ENCODE measurements at regions not wholly inside any gene's neighbourhood (a gene's known extent, or its start where the extent isn't known, plus 50 kb on each side); places are given as distances from the start of the nearest gene placed in this dataset.

- CTCF ChIA-PET = interaction anchor here (0.6 kb wide), 2 partner anchors 276 to 979 kb away, joined by 3 to 4 read pairs; no protein-coding TSS in a partner anchor
- intact Hi-C loops (cut with micrococcal nuclease; ENCODE audit: unreplicated experiment) = no loop called here
These were observed 122.3 kb downstream of the QRSL1 start for GRCh38 chr6:106751501-106752252.

GRCh38 chr6:106750946-106751345, 121.6 kb downstream of the QRSL1 start:
- Mint-ChIP-seq H3K27me3 (ENCODE audit: insufficient read depth, unreplicated experiment) (no peaks in the 10 kb centered on the region), H3K9me3 (ENCODE audit: unreplicated experiment) (peaks cover 10% of the 10 kb centered on the region), H3K4me3 (ENCODE audit: unreplicated experiment) (no peak overlapping the region), H3K27ac (ENCODE audit: unreplicated experiment) (peak overlapping the region; percentile 4), H3K4me1 (ENCODE audit: low read depth, unreplicated experiment) (peaks cover 30% of the 10 kb centered on the region), H3K36me3 (ENCODE audit: insufficient read depth, unreplicated experiment) (no peaks in the 10 kb centered on the region)
- no peak for DNase-seq
- TF ChIP-seq CTCF (IDR thresholded peaks at IDR 0.05; ENCODE audit: insufficient read depth in 1 of 2, low read depth in 1 of 2, low read length in 1 of 2, severe bottlenecking in 1 of 2, unreplicated experiment in 1 of 2) = no peak
- POLR2A ChIA-PET = no interaction called here
- BruUV-seq (replicated peaks) = no TSS peak
- Histone ChIP-seq H3K27me3 (replicated peaks; ENCODE audit: control insufficient read depth, insufficient read depth, low read length) (no peaks in the 10 kb centered on the region), H3K36me3 (ENCODE audit: control insufficient read depth, insufficient read depth, low read length) (no peaks in the 10 kb centered on the region), H3K9me3 (no peaks in the 10 kb centered on the region), H3K4me1 (peaks cover 26% of the 10 kb centered on the region), H3K4me3 (ENCODE audit: low read depth, low read length) (no peak overlapping the region)
- intact Hi-C loops (cut with micrococcal nuclease; ENCODE audit: unreplicated experiment) = no loop called here
- CTCF ChIA-PET = interaction anchor here (0.6 kb wide), 1 partner anchor 276 kb away, joined by 4 read pairs; no protein-coding TSS in a partner anchor

More at GRCh38 chr6:106751501-106752252, 122.3 kb downstream of the QRSL1 start:
- H3K4me1 Mint-ChIP-seq (ENCODE audit: low read depth, unreplicated experiment) = peaks cover 23% of the 10 kb centered on the region
- Histone ChIP-seq H3K9me3 (no peaks in the 10 kb centered on the region), H3K4me1 (peaks cover 26% of the 10 kb centered on the region), H3K36me3 (ENCODE audit: control insufficient read depth, insufficient read depth, low read length) (no peaks in the 10 kb centered on the region), H3K27me3 (replicated peaks; ENCODE audit: control insufficient read depth, insufficient read depth, low read length) (no peaks in the 10 kb centered on the region), H3K4me3 (ENCODE audit: low read depth, low read length) (no peak overlapping the region)
- no peak overlapping the region for H3K4me3 Mint-ChIP-seq (ENCODE audit: unreplicated experiment)
- DNase-seq = peak in 1 of 2 experiments; percentile 55
- H3K36me3 Mint-ChIP-seq (ENCODE audit: insufficient read depth, unreplicated experiment) = no peaks in the 10 kb centered on the region
- H3K27ac Mint-ChIP-seq (ENCODE audit: unreplicated experiment) = peak overlapping the region; percentile 4
- H3K9me3 Mint-ChIP-seq (ENCODE audit: unreplicated experiment) = peaks cover 10% of the 10 kb centered on the region
- H3K27me3 Mint-ChIP-seq (ENCODE audit: insufficient read depth, unreplicated experiment) = no peaks in the 10 kb centered on the region
- POLR2A ChIA-PET = no interaction called here
- TF ChIP-seq CTCF (IDR thresholded peaks at IDR 0.05; ENCODE audit: insufficient read depth in 1 of 2, low read depth in 1 of 2, low read length in 1 of 2, severe bottlenecking in 1 of 2, unreplicated experiment in 1 of 2) = no peak
- BruUV-seq (replicated peaks) = no TSS peak

- H3K4me3 ChIP-seq (ENCODE audit: low read depth, low read length) = no peak overlapping the region
- BruUV-seq (replicated peaks) = no TSS peak
- no peak for DNase-seq
- H3K9me3 ChIP-seq = no peaks in the 10 kb centered on the region
- POLR2A ChIA-PET = no interaction called here
- TF ChIP-seq CTCF (IDR thresholded peaks at IDR 0.05; ENCODE audit: insufficient read depth in 1 of 2, low read depth in 1 of 2, low read length in 1 of 2, severe bottlenecking in 1 of 2, unreplicated experiment in 1 of 2) = no peak
- H3K36me3 Mint-ChIP-seq (ENCODE audit: insufficient read depth, unreplicated experiment) = no peaks in the 10 kb centered on the region
- no peaks in the 10 kb centered on the region for H3K36me3 ChIP-seq (ENCODE audit: control insufficient read depth, insufficient read depth, low read length)
- H3K27me3 ChIP-seq (replicated peaks; ENCODE audit: control insufficient read depth, insufficient read depth, low read length) = no peaks in the 10 kb centered on the region
- H3K27me3 Mint-ChIP-seq (ENCODE audit: insufficient read depth, unreplicated experiment) = no peaks in the 10 kb centered on the region
- intact Hi-C loops (cut with micrococcal nuclease; ENCODE audit: unreplicated experiment) = no loop called here
- peaks cover 10% of the 10 kb centered on the region for H3K9me3 Mint-ChIP-seq (ENCODE audit: unreplicated experiment)
- no peak overlapping the region for H3K27ac Mint-ChIP-seq (ENCODE audit: unreplicated experiment)
- peaks cover 30% of the 10 kb centered on the region for H3K4me1 Mint-ChIP-seq (ENCODE audit: low read depth, unreplicated experiment)
- no peak overlapping the region for H3K4me3 Mint-ChIP-seq (ENCODE audit: unreplicated experiment)
- H3K4me1 ChIP-seq = peaks cover 26% of the 10 kb centered on the region
- CTCF ChIA-PET = no interaction called here
These were observed 121.0 kb downstream of the QRSL1 start for GRCh38 chr6:106750142-106750918.

Data from Caco-2 (cell line).